ENCODE measurements at regions not wholly inside any gene's neighbourhood (a gene's known extent, or its start where the extent isn't known, plus 50 kb on each side); places are given as distances from the start of the nearest gene placed in this dataset.
A peak's percentile ranks its signal among the peaks of the same experiment; 100 is the strongest.

DNA sequence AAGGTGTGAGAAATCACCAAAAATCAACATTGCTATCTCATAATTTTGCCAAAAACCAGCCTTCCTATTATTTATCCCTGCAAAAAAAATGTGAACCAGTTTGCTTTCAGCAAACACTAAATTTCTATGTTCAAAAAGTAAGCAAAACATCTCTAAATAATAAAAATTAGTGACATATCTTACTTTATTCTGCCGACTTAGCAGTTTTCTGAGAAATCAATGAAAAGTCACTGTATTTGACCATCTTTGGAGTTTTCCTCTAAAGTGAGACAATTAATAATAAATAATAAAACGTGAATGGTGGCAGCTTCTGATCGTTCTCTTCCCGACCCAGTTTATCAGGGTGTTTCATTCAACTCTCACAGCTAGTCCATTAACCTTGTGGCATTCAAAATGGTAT lies 158.6 kb upstream of the TARS1 start:
- no peak for DNase-seq

DNA sequence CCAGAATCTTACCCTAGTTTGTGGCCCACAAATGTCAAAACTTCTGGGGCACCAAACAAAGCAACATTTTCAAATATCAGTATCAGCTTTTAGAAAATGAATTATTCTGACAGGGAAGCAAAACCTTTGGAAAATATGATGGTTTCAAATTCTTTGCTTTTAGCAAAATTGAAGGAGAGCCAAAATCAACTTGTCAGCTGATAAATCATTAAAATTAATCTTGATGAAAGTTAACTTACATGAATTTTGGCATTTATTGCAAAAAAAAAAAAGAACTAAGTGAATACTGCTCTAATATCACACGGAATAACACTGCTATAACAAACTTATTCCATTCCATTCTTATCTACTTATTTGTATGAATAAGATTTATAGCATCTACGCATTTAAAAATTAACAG lies 158.1 kb upstream of the TARS1 start:
- no peak for DNase-seq

DNA sequence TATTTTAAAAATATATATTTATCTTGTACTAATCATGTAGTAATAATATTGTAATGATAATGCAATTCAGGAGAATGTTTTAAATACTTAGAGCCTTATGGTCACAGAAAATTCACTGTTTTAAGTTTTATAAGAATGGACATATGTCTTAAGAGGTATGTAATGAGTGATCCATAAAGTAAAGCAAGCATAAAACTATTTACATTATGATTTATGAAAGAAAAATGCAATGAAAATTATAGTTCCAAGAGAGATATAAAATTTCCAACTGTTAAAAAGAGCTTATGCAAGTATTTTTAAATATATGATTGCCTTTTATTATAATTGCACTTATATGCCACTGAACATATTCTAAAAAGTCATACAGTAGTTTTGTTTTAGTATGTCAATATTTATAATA lies 157.5 kb upstream of the TARS1 start:
- DNase-seq: no peak

DNA sequence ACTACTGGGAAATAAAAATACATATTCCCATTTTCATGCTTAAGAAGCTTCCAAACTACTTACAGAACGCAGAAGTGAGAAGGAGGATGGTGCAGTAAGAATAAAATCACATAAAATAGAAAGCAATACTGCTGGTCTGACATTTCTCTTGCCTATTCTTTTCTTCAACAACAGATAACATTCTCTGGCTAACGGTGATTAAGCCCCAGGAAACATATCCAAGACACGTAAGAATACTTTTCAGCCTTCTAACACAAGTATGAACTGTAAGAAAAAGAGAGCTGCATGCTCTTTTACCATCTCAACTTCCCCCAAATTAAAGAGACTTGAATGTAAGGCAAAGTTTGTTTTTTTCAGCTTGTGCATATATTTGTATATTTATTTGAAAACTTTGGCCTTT lies 156.1 kb upstream of the TARS1 start:
- DNase-seq: no peak

DNA sequence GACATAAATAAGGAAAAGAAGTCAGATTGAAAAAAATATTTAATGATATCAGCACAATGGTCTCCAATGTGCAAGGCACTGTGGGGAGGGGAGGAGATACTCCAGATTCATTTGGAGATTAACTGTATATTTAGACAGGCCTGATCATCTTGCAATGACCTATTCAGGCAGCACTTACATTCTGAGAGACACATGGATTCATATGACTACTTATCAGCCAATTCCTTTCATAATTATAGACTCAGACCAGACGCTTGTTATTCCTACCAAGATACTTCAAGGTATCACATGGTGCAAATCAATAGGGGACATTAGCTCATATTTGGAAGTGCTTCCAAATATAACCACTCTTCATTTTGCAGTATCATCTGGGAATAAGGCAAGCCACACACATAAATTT lies 153.5 kb upstream of the TARS1 start:
- DNase-seq: no peak

DNA sequence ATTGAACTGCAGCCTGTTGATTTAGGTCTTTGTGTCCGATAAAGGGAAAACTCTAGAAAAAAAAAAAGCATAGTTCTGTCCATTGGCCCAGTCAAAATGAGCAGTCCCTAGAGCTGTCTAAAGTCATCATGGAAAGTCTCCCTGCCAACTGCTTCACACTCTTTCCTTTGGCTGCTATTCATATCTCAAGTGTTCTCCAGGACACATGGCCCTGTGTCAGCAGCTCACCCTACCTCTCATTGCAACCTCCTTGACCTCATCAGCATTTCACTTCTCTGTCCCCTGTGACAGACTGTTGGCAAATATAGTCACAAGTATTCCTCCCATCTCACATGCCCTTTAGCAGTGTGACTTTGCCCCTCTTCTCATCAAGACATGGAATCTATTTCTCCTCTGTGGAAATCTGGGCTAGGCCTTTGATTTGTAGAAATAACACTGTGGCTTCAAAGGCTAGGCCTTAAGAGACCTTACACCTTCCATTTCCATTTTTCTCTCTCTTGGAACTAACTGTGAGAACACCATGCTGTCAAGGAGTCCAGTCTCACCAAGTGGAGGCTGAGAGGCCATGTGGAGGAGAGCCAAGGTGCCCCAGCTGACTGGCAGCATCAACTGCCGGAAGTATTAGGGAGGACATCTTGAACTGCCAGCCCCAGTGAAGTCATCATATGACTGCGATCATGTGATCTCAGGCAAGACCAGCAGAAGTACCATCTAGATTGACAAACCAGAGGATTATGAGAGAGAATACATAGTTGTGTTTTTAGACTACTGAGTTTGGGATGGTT lies 149.4 kb upstream of the TARS1 start:
- no peak for DNase-seq

DNA sequence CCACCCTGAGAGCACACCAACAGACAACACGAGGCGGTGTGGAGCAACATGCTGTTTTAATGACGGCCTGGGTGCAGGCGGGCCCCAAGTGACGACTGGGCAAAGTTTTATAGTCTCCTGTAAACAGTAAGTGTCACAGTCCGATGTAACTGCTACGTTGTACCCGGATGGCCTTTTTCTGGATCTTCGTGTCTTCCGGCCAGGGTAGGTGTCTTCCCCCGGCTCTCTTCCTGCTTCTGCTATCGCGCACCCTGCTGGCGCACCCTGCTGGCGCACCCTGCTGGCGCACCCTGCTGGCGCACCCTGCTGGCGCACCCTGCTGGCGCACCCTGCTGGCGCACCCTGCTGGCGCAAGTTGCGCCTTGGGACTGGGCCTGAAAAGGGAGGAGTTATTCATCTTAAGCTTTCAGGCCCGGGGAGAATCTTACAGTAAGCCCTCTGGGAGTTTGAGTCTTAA lies 143.0 kb upstream of the TARS1 start:
- no peak for DNase-seq

DNA sequence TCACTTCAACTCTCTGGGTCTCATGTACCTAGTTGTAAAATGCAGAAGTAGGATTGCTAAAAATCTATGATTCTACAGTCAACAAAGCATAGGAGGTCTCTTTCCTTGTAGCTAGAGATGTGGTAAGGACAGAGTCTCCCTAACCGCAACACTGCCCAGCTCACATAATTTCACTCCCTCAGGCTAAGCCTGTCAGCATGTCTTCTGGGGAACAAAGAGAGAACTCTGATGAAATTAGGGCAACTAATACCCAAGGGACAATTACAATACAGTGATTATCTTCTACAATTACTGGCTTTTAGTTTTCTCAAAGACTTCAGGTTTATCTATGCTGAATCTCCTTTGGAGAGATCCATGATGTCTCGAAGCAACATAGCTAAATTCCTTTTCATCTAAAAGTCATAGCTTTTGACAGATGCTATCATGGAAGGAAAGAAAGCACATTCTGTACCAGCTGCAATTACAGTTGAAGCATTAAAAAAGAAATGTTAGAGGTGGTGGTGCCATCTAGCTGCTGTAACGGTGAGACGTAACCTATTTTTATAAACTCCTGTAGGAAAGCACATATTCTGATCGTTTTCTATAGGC lies 141.1 kb upstream of the TARS1 start:
- DNase-seq: peak in 3 of 58 donors; percentile 1 to 59 (median 20)

DNA sequence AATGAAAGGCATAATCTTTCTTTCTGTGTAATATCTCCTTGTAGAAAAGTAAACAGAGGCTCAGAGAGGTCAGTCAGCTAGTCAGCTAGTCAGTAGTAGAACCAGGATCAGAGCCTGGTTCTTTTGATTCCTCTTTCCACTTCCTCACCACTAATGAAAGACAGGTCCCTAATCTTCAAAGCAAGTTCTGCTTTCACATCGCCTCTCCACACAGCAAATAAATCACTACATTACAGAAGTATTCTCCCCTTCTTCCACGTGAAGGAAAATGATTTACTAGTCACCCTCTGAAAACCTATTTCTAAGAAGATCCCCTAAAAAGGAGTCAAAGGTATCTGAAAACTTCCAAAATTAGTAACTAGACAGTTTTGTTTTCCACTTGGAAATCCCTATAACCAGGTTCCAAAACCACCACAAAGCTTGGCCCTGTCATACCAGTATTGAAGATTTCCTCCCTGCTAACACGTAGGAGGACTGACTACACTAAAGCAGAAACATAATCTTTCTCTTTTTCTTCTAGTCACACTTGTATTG lies 140.5 kb upstream of the TARS1 start:
- DNase-seq: peak in 2 of 58 donors; percentile 5 to 59

DNA sequence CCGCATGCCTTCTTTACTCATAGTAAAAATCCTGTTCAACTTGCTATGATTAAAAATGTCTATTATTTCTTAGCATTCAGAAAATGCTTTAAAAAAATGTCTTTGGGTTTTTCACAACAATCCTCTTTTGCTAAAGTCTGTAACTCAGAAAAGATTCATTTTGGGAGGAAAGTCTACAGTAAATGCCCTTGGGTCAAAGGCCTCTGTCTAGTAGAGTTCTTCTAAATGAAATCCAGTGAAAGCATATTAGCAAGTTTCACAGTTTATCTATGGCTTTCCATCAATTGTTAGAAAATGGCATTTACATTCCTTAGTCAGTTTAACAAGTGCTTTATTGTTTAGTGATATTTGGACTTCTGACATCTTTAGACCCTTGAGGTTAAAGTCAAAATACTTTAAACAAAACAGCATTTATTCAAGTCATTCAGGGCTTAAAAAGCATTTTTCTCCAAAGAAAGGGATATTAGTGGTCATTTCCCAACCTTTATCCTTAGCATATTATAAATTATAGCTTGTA lies 137.1 kb upstream of the TARS1 start:
- DNase-seq: no peak

DNA sequence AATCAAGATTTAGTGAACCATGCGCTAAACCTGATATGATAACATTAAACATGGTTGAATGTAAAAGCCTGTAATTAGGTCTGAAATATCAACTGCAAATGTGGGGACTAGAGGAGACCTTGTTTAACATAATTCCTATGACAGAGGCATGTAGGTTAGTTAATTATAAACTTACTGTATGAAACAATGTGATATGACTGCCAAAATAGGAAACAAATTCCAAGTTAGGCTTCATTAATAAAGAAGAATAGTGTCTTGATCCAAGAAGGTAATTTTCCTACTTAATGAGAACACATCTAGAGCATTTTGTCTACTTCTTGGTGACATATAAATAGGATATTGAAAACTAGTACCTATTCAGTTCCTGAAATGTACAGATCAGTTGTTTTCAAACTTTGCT lies 136.2 kb upstream of the TARS1 start:
- no peak for DNase-seq

DNA sequence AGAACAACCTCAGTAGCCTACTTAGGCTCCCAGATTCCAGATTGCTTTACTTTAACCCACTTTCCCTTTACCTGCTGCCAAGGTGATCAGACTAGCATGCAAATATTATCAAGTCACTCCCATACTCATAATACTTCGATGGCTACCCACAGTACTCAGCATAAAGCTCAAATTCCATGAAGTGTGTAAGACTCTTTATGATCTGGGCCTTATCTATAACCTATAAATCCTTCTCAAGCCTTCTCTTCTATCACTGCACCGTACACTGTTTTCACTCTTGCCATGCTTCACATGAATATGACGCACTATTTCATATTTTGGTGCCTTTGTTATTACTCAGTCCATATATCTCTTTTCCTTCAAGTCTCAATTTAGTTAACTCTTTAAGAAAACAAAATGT lies 135.2 kb upstream of the TARS1 start:
- DNase-seq: no peak

DNA sequence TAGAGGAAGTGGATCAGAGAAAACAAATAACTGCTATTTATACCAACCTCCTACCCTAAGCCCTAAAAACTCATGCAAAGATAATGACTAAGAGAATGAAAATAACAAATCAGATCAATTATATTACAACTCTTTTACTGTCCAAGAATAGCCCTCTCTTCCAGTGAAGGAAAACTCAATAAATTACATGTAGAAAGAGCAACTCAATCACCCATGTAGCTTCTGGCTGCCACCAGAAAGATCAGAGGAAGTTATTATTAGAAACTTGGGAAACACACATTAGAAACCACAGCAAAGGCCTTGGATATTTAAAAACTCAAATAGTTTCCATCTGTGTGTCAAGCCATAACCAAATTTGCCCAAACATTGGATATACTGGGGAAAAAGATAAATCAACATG lies 134.0 kb upstream of the TARS1 start:
- DNase-seq: no peak

DNA sequence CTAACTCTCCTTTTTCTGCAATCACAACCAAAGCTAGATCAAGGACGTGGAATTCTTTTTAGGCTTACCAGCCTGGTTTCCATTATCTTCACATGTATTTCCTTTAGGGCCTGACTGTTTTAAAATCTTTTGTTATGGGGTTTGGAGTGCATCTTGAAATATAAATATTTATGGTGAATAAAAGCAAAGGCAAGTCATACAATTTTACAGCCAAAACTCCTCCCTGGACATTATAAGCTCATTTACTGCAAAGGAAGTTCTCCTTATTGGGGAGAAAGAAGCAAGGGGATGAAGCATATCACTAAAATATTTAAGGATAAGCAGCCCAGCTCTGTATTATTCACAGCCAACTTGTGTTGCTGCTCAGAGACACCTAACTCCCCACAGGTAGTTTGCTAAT lies 132.2 kb upstream of the TARS1 start:
- no peak for DNase-seq

DNA sequence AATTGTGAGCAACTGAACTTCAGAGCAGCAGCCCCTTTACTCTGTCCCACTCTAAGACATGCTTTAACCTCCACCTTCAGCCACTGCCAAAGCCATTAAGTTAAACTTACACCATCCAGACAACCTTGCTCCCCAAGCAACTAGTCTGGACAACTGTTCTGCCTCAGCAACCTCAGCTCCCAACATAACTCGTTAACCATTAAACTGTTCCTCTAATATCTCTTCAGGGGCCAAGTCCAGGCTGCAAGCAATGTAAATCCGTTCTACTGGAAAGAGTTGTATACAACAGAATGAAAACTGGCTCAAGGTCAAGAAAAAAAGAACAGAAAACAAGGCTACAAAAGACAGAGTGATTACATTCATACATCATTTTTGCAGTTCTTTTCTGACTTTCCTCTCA lies 131.7 kb upstream of the TARS1 start:
- no peak for DNase-seq

DNA sequence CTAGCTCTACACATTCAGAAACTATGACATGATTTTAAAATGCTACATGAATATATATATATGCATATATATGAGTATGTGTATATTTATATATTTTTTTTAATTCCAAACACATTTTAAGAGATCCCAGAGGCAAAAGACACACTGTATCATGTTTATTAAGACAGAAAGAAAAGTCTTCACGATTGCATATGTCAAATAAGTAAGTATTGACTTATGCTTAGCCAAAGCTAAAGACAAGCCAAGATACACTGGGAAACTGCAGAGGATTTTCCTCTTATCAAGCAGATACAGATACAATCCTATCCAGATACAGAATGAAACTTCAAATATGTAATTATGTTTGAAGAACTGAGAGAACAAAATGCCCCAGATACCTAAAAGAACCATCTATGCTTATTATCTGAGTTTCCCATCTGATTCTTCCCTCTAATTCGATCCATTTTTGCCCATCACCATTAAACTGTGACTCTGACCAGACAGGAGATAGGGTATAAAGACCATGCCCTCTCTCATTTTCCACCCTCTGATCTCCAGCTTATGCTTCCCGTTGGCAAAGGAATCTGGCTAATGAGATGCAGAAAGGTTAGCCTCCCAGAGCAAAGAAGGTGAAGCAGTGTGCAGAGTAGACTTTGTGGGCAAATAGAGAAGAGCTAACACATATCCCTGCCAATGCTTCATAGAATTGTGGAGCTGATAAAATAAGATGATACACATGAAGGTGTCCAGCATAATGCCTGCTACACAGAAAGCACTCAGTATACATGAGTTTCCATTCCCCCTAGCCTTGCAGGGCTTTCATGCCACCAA lies 131.0 kb upstream of the TARS1 start:
- no peak for DNase-seq

DNA sequence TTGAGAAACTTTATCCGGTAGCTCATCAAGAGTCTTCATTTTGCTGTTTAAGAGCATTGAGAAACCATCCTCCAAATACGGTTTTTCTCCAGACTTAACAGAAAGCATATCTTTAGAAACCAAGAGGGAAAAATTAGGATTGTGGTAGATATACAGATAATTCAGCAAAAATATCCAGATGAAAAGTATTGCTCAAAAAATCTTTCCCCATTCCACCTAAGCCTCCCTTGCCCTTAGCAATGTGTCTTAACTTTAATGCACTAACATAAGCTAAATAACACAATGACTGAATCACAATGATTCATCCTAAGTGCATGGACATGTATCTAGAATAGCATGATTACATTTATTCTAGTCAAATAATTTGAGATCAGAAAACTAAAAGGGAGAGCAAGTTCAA lies 130.3 kb upstream of the TARS1 start:
- DNase-seq: no peak

DNA sequence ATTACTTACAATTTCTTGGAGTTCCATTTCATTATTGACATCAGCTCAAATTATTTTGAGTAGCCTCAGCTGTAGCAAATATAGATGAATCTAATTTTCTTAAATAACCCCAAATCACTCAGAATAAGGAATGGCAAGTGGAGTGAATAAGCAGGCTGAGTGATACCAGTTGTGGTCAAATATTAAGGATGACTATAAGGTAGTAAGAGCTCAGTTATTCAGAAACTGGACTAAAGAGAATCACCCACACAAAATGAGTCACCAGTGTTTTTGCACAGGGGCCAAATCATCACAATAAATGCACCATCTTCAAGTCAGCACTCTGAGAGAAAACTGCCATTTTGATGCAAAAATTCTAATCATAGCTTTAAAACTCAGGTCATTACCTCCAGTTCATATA lies 128.9 kb upstream of the TARS1 start:
- DNase-seq: no peak

DNA sequence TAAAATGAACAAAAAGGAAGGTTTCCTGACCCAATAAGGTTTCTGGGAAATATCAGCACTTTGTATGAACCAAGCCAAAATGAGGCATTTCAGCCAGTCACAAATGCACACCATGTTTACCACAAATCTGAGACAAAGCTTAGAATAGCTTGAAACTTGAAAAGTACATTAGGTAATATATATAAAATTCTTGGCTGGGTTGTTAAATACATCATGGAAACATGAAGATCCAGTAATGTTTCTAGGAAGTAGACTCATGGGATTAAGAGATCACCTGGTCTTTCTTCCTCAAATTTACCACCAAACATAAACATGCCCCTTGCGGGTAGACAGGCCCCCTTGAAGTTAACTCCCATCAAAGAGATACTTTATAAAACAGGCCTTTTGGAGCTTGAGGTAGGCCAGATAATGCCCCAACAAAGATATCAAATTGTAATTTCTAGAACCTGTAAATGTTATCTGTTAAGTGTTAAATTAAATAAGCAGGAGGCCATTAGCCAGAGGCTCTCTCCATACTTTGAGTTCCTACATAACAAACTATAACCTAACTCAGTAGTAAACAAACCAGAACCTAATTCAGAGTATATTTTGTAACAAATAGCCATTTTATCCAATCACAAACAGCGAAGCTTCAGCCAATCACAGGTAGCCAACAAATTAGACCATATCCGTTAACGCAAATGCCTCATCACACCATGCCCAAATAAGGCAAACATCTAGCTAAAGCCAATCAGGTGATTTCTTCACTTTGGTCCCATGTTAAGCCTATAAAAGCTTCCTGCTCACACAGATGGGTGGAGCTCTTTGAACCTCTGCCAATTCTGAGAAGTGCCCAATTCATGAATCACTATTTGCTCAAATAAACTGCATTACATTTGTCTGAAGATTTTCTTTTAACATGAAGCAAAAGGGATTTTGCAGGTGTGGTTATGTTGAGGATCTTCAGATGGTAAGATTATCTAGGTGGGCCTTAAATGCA lies 127.9 kb upstream of the TARS1 start:
- DNase-seq: no peak

DNA sequence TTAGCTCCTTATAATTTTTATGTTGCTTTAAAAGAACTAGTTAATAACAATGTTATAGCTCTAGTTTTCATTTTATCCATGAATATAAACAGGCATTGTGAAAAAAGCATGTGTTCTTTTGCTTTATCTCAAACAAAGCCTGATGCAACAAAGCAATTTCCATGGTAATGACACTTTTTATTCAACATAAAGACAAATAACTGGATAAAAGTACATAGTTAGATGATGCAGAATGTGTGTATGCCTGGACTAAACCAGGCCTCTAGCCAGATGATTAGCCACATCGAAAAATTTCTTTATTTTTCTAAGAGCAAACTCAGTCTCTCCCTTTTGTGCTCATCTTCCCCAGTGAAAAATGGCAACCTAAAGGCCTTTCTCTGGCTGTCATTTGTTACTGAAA lies 125.6 kb upstream of the TARS1 start:
- no peak for DNase-seq

DNA sequence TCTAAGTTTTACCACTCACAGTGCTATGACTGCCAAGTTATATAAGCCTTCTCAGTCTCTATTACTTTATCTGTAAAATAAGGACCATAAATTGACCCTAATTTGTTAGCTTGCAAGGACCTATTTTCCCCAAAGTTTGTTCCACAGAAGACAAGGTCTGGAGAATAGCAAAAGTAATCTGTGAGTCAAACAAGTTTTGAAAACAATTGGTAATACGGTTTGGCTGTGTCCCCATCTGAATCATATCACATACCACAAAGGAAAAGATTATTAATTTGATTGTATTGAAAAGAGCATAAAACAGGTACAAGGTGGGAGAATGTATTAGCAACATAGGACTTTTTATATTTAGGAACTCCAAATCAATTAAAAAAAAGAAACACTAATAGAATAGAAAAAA lies 124.0 kb upstream of the TARS1 start:
- no peak for DNase-seq
